Gastrocnemius medialis (tissue), 4 donors: ENCODE measurements at regions not wholly inside any gene's neighbourhood (a gene's known extent, or its start where the extent isn't known, plus 50 kb on each side); places are given as distances from the start of the nearest gene placed in this dataset.

Experiments
- CTCF ChIP-seq, 5 experiments: fragments of 450-650 bp in 3 of 5; fragments of 200-600 bp in 2 of 5; sonication (generic) in 2 of 5; IDR thresholded peaks in 4 of 5; conservative IDR thresholded peaks in 1 of 5; 1 replicate in 4 of 5; 2 replicates in 1 of 5; pipeline ENCODE4 v1.5.1; 2016 to 2019; ENCODE audit warnings: antibody characterized with exemption in 5 of 5, mild to moderate bottlenecking in 3 of 5, moderate library complexity in 3 of 5
- POLR2A ChIP-seq, 2 donors: fragments of 450-650 bp; IDR thresholded peaks; one replicate each; pipeline ENCODE4 v1.6.1; 2017; ENCODE audit warnings: antibody characterized with exemption in 2 of 2, mild to moderate bottlenecking in 2 of 2, moderate library complexity in 2 of 2

DNA sequence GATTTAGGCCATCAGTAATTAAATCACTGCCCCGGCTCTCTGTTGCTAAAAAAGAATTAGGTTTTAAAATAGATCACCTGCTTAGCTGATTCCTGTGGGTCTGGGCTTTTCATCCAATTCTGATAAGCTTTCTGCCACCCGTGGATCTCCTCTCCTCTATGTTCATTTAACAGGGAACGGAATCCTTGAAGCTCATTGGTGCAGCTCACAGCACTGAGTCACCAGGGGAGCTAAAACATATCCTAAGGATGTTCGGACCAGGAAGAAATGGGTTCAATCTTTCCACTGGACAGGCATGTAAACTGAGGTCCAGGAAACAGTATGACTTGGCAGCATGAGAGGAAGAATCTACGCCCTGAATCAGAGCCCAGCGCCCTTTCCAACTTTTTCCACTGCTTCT is 267.1 kb upstream of the GRIA1 start:
- no peak for TF ChIP-seq CTCF (IDR thresholded peaks at IDR 0.05 in 4 of 5, conservative IDR thresholded peaks at IDR 0.05 in 1 of 5)
- no peak for TF ChIP-seq POLR2A (IDR thresholded peaks at IDR 0.05)
